ENCODE measurements at regions not wholly inside any gene's neighbourhood (a gene's known extent, or its start where the extent isn't known, plus 50 kb on each side); places are given as distances from the start of the nearest gene placed in this dataset.
"Not testable (repeated sequence)": the region's sequence is repeated elsewhere in the genome, so short reads cannot be mapped to it uniquely, and the experiment has no call there.

DNA sequence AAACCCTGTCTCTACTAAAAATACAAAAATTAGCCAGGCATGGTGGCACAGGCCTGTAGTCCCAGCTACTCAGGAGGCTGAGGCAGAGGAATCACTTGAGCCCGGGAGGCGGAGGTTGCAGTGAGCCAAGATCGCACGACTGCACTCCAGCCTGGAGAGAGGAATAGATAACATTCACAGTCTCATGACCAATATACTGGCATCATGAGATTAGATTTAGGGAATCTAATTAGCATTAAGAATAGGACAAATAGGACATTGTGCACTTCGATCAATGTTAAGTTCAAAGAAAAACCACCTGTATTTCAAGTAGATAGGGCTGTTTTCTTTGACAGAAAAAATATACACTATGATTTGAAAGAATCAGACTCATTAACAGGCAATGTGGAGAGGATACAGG lies 118.0 kb upstream of the TBCA start:
- TF ChIP-seq EZH2phosphoT487 (IDR thresholded peaks at IDR 0.05; ENCODE audit: borderline replicate concordance, low read length); EZH2 (IDR thresholded peaks at IDR 0.05; ENCODE audit: low read length, unreplicated experiment): not testable (repeated sequence)
- TF ChIP-seq, protein P1, sequence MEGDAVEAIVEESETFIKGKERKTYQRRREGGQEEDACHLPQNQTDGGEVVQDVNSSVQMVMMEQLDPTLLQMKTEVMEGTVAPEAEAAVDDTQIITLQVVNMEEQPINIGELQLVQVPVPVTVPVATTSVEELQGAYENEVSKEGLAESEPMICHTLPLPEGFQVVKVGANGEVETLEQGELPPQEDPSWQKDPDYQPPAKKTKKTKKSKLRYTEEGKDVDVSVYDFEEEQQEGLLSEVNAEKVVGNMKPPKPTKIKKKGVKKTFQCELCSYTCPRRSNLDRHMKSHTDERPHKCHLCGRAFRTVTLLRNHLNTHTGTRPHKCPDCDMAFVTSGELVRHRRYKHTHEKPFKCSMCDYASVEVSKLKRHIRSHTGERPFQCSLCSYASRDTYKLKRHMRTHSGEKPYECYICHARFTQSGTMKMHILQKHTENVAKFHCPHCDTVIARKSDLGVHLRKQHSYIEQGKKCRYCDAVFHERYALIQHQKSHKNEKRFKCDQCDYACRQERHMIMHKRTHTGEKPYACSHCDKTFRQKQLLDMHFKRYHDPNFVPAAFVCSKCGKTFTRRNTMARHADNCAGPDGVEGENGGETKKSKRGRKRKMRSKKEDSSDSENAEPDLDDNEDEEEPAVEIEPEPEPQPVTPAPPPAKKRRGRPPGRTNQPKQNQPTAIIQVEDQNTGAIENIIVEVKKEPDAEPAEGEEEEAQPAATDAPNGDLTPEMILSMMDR (conservative IDR thresholded peaks at IDR 0.05; ENCODE audit: low read depth, low read length), result not testable (repeated sequence)
